Epithelial cell of esophagus (primary cell): ENCODE measurements at regions not wholly inside any gene's neighbourhood (a gene's known extent, or its start where the extent isn't known, plus 50 kb on each side); places are given as distances from the start of the nearest gene placed in this dataset.

Experiments used
- DNase-seq: peaks from one replicate; pipeline ENCODE4 v3.0.0; 2010; ENCODE audit warnings: low read depth
- H3K4me3 ChIP-seq: 2 replicates; pipeline ENCODE4 v1.5.1; 2011; ENCODE audit warnings: mild to moderate bottlenecking, low read length, control low read depth
- CTCF ChIP-seq: IDR thresholded peaks from 2 replicates; pipeline ENCODE4 v1.5.1; 2011; ENCODE audit warnings: low read depth, mild to moderate bottlenecking, low read length, control low read depth, inconsistent platforms; ENCODE audit not compliant: insufficient read depth; ENCODE audit errors: missing control alignments

GRCh38 chr2:74043345-74044329 lies 58.9 kb downstream of the TET3 start:
- DNase-seq: no peak
- no peak for TF ChIP-seq CTCF
- H3K4me3 ChIP-seq: no peak overlapping the region

GRCh38 chr2:74044999-74045398 lies 60.3 kb downstream of the TET3 start:
- no peak overlapping the region for H3K4me3 ChIP-seq
- TF ChIP-seq CTCF: no peak
- no peak for DNase-seq

GRCh38 chr2:74045454-74045853 lies 60.7 kb downstream of the TET3 start:
- H3K4me3 ChIP-seq: no peak overlapping the region
- peak; percentile 29 for DNase-seq
- no peak for TF ChIP-seq CTCF

- H3K4me3 ChIP-seq: no peak overlapping the region
- no peak for DNase-seq
- no peak for TF ChIP-seq CTCF
Measured at GRCh38 chr2:74046441-74046840, 61.7 kb downstream of the TET3 start.

GRCh38 chr2:74047152-74047551 lies 62.4 kb downstream of the TET3 start:
- H3K4me3 ChIP-seq: no peak overlapping the region
- DNase-seq: no peak
- no peak for TF ChIP-seq CTCF

GRCh38 chr2:74048147-74048546 lies 63.4 kb downstream of the TET3 start:
- H3K4me3 ChIP-seq: no peak overlapping the region
- DNase-seq: no peak
- no peak for TF ChIP-seq CTCF
